HK-2 (cell line): ENCODE measurements at regions not wholly inside any gene's neighbourhood (a gene's known extent, or its start where the extent isn't known, plus 50 kb on each side); places are given as distances from the start of the nearest gene placed in this dataset.

Source experiments
- DNase-seq: peaks from one replicate; pipeline ENCODE4 v3.0.0-alpha.2; 2018; ENCODE audit not compliant: unreplicated experiment

- DNase-seq: no peak
These were observed 260.7 kb downstream of the AJAP1 start for GRCh38 chr1:4915154-4915553.

- DNase-seq: no peak
These were observed 254.1 kb downstream of the AJAP1 start for GRCh38 chr1:4908486-4908885.

GRCh38 chr1:4894566-4894965 lies 240.2 kb downstream of the AJAP1 start:
- no peak for DNase-seq

GRCh38 chr1:4880626-4881025 lies 226.2 kb downstream of the AJAP1 start:
- DNase-seq: no peak

GRCh38 chr1:4877426-4877825 lies 223.0 kb downstream of the AJAP1 start:
- DNase-seq: no peak

- no peak for DNase-seq
These were observed 217.0 kb downstream of the AJAP1 start for GRCh38 chr1:4871373-4871772.

GRCh38 chr1:4868521-4868920 lies 214.1 kb downstream of the AJAP1 start:
- no peak for DNase-seq

GRCh38 chr1:4856396-4856795 lies 202.0 kb downstream of the AJAP1 start:
- DNase-seq: no peak

GRCh38 chr1:4854367-4854766 lies 200.0 kb downstream of the AJAP1 start:
- DNase-seq: no peak

GRCh38 chr1:4853904-4854303 lies 199.5 kb downstream of the AJAP1 start:
- DNase-seq: no peak

- no peak for DNase-seq
These were observed 197.1 kb downstream of the AJAP1 start for GRCh38 chr1:4851385-4852065.

- DNase-seq: no peak
These were observed 194.0 kb downstream of the AJAP1 start for GRCh38 chr1:4848431-4848830.

GRCh38 chr1:4847711-4848110 lies 193.3 kb downstream of the AJAP1 start:
- DNase-seq: no peak
